HepG2 (cell line): ENCODE measurements at regions not wholly inside any gene's neighbourhood (a gene's known extent, or its start where the extent isn't known, plus 50 kb on each side); places are given as distances from the start of the nearest gene placed in this dataset.

Source experiments
- ATAC-seq: fragments of 200-7000 bp; cut with Tn5 transposase; 3 replicates; pipeline ENCODE4 v1.9.1; 2020; ENCODE audit warnings: mild to moderate bottlenecking, moderate library complexity
- BruUV-seq: library from RNA; stranded (reverse); fragments of 400-500 nt; replicated peaks from 2 replicates; lab custom pipeline; 2021; lab: Mats Ljungman, UMichigan
- CTCF ChIA-PET: fragments of 300-600 bp; formaldehyde crosslinking; extraction: SDS; loops from one replicate; lab custom pipeline; 2021; ENCODE audit warnings: low total read pairs, inconsistent platforms, low intra/inter-chr PET ratio; lab: Yijun Ruan, JAX
- POLR2A ChIA-PET: fragments of 350-600 bp; sonication (Branson Sonifier 250); formaldehyde crosslinking; loops from one replicate; lab custom pipeline; 2020; ENCODE audit warnings: antibody characterized with exemption, inconsistent platforms; lab: Yijun Ruan, JAX
- DNase-seq: peaks from one replicate; pipeline ENCODE4 v3.0.0-alpha.2; 2015; ENCODE audit warnings: low spot score
- FAIRE-seq: peaks from 3 replicates; lab custom pipeline; 2011; peaks lifted over from hg19 to GRCh38; lab: Jason Lieb, UNC
- H2AFZ ChIP-seq: one replicate; pipeline ENCODE4 v1.6.1; 2011; ENCODE audit warnings: low read length, inconsistent platforms
- H3K27ac ChIP-seq: fragments of 300-600 bp; 3 replicates; pipeline ENCODE4 v1.8.0; 2011; ENCODE audit warnings: mixed run types, mild to moderate bottlenecking, mixed read lengths, low read length, inconsistent platforms; ENCODE audit not compliant: insufficient read depth; ENCODE audit errors: extremely low read length
- H3K27me3 ChIP-seq, 2 experiments: fragments of 200-600 bp in 1 of 2; 2 replicates in 1 of 2; 3 replicates in 1 of 2; pipeline versions ENCODE4 v1.6.0 to v1.8.0; 2011; ENCODE audit warnings: low read length in 2 of 2, mild to moderate bottlenecking in 2 of 2, moderate library complexity in 2 of 2, inconsistent platforms in 1 of 2; ENCODE audit not compliant: insufficient read depth in 2 of 2, control insufficient read depth in 1 of 2
- H3K36me3 ChIP-seq, 2 experiments: fragments of 200-600 bp in 1 of 2; replicated peaks in 1 of 2; 2 replicates in 1 of 2; 3 replicates in 1 of 2; pipeline versions ENCODE4 v1.5.1 to v1.8.0; 2011; ENCODE audit warnings: low read length in 2 of 2, inconsistent platforms in 1 of 2; ENCODE audit not compliant: insufficient read depth in 2 of 2, control insufficient read depth in 1 of 2
- H3K4me1 ChIP-seq: 2 replicates; pipeline ENCODE4 v1.5.1; 2012; ENCODE audit warnings: low read length, inconsistent platforms; ENCODE audit not compliant: insufficient read depth
- H3K4me2 ChIP-seq: 2 replicates; pipeline ENCODE4 v1.6.0; 2011; ENCODE audit warnings: low read depth, low read length, inconsistent platforms
- H3K4me3 ChIP-seq, 3 experiments: fragments of 200-600 bp in 1 of 3; sonication (generic), shearing (Covaris generic) in 1 of 3; replicated peaks in 1 of 3; 2 replicates each; pipeline ENCODE4 v1.5.1; 2011 to 2016; ENCODE audit warnings: low read length in 3 of 3, inconsistent platforms in 2 of 3, low read depth in 2 of 3, mild to moderate bottlenecking in 2 of 3, control low read depth in 1 of 3, mixed read lengths in 1 of 3; ENCODE audit not compliant: insufficient read depth in 1 of 3
- H3K79me2 ChIP-seq: one replicate; pipeline ENCODE4 v1.6.1; 2011; ENCODE audit warnings: low read length, inconsistent platforms; ENCODE audit not compliant: insufficient read depth
- H3K9ac ChIP-seq: 2 replicates; pipeline ENCODE4 v1.6.0; 2011; ENCODE audit warnings: mild to moderate bottlenecking, low read depth, low read length, inconsistent platforms; ENCODE audit not compliant: insufficient read depth
- H3K9me3 ChIP-seq: 2 replicates; pipeline ENCODE4 v1.5.1; 2012; ENCODE audit warnings: mild to moderate bottlenecking, low read length
- H4K20me1 ChIP-seq: 2 replicates; pipeline ENCODE4 v1.6.0; 2011; ENCODE audit warnings: inconsistent platforms, mild to moderate bottlenecking, low read length, moderate library complexity; ENCODE audit not compliant: insufficient read depth
- BRD4 ChIP-seq: sonication (generic); formaldehyde crosslinking; IDR thresholded peaks from 2 replicates; pipeline ENCODE4 v1.4.0; 2020; ENCODE audit warnings: missing genetic modification reagents
- PTBP1 ChIP-seq: fragments of 200-400 bp; formaldehyde crosslinking; IDR thresholded peaks from 2 replicates; pipeline ENCODE4 v1.6.1; 2018; ENCODE audit warnings: low read length, low read depth; ENCODE audit not compliant: poor library complexity, severe bottlenecking
- RXRB ChIP-seq: IDR thresholded peaks from 2 replicates; pipeline ENCODE4 v1.6.1; 2016; ENCODE audit warnings: borderline replicate concordance, missing genetic modification reagents, missing compliant biosample characterization
- SAP130 ChIP-seq: IDR thresholded peaks from 2 replicates; pipeline ENCODE4 v1.6.1; 2016; ENCODE audit warnings: low read depth
- SNRNP70 ChIP-seq: fragments of 200-400 bp; formaldehyde crosslinking; IDR thresholded peaks from 2 replicates; pipeline ENCODE4 v1.6.1; 2017; ENCODE audit warnings: mild to moderate bottlenecking, low read depth, low read length, moderate library complexity
- SP5 ChIP-seq: IDR thresholded peaks from 2 replicates; pipeline ENCODE4 v1.6.1; 2016; ENCODE audit warnings: low read depth, borderline replicate concordance
- ZKSCAN8 ChIP-seq: IDR thresholded peaks from 2 replicates; pipeline ENCODE4 v1.6.1; 2016; ENCODE audit warnings: borderline replicate concordance, missing genetic modification reagents, missing compliant biosample characterization
- ZNF3 ChIP-seq: IDR thresholded peaks from 2 replicates; pipeline ENCODE4 v1.7.0; 2017; ENCODE audit warnings: inconsistent platforms
- ZNF382 ChIP-seq: sonication (generic); formaldehyde crosslinking; IDR thresholded peaks from 2 replicates; pipeline ENCODE4 v1.5.0; 2020; ENCODE audit warnings: missing genetic modification reagents, mild to moderate bottlenecking, borderline replicate concordance
- ZNF460 ChIP-seq: sonication (generic); formaldehyde crosslinking; IDR thresholded peaks from 2 replicates; pipeline ENCODE4 v1.5.1; 2020; ENCODE audit warnings: missing genetic modification reagents, mild to moderate bottlenecking, borderline replicate concordance
- ZNF572 ChIP-seq: sonication (generic); formaldehyde crosslinking; IDR thresholded peaks from 2 replicates; pipeline ENCODE4 v1.5.1; 2020; ENCODE audit warnings: mild to moderate bottlenecking, missing genetic modification reagents
- ZNF761 ChIP-seq: sonication (generic); formaldehyde crosslinking; conservative IDR thresholded peaks from 2 replicates; pipeline ENCODE4 v1.4.0; 2020; ENCODE audit warnings: mild to moderate bottlenecking, missing genetic modification reagents
- WGBS: methylation state at CpG from one replicate; pipeline ENCODE4 v1.1.6; 2017; ENCODE audit warnings: low lambda C conversion rate; 5-methylcytosine and 5-hydroxymethylcytosine counted together
- in situ Hi-C: cut with HindIII; loops from 2 replicates; pipeline ENCODE4 v1.10.0; 2017; ENCODE audit warnings: low pct_unique_long_range_greater_than_20kb; ENCODE audit not compliant: extremely low pct_ligation_motif_present
- intact Hi-C: fragments of 100-400 bp; cut with micrococcal nuclease; formaldehyde crosslinking; loops from one replicate; pipeline ENCODE4 v1.10.0; 2022; ENCODE audit not compliant: unreplicated experiment
- TF ChIP-seq, protein P1 (sequence below), 2 experiments: sonication (generic) in 1 of 2; formaldehyde crosslinking in 1 of 2; IDR thresholded peaks; 2 replicates each; pipeline versions ENCODE4 v1.4.0 to v1.6.1; 2018 to 2020; ENCODE audit warnings: missing genetic modification reagents in 2 of 2, borderline replicate concordance in 1 of 2, low read depth in 1 of 2, mild to moderate bottlenecking in 1 of 2, missing biosample characterization in 1 of 2

DNA sequence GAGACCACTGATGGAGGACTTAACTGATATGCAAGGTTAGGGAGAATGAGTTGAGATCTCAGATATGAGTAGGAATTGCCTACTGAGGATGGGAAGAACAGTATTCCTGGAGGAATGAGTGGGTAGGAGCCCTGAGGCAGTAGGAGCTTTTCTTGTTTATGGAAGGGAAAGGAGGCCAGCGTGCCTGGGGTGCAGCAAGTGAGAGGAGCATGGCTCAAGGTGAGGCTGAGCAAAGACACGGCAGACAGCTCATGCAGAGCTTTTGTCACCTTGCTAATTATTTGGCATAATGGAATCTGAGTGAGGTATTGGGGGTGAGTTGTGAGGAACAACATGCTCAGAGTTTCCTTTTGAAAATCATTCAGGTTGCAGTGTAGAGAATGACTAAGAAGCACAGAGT lies 65.3 kb upstream of the IBSP start:
- WGBS, result 0% methylated on average over 2 of the region's 2 CpGs
- Histone ChIP-seq H3K4me2 (no peak overlapping the region), H3K9me3 (no peaks in the 10 kb centered on the region), H3K36me3 (no peaks in the 10 kb centered on the region), H3K9ac (no peak overlapping the region), H3K4me1 (no peaks in the 10 kb centered on the region), H2AFZ (no peak overlapping the region), H4K20me1 (no peaks in the 10 kb centered on the region), H3K4me3 (no peak overlapping the region), H3K27ac (no peak overlapping the region), H3K27me3 (peaks cover 0 to 7% of the 10 kb centered on the region in 2 experiments; a peak in 1 of 5 replicates), H3K79me2 (no peaks in the 10 kb centered on the region)
- BruUV-seq, result no TSS peak
- TF ChIP-seq PTBP1 (no peak), ZKSCAN8 (no peak), ZNF761 (no peak), ZNF460 (CRISPR knock-in tag) (no peak), RXRB (CRISPR knock-in tag) (no peak), SNRNP70 (no peak), ZNF382 (CRISPR knock-in tag) (no peak), SAP130 (no peak), ZNF3 (CRISPR knock-in tag) (no peak), BRD4 (CRISPR knock-in tag) (no peak), ZNF572 (no peak), SP5 (no peak)
- TF ChIP-seq, protein P1, sequence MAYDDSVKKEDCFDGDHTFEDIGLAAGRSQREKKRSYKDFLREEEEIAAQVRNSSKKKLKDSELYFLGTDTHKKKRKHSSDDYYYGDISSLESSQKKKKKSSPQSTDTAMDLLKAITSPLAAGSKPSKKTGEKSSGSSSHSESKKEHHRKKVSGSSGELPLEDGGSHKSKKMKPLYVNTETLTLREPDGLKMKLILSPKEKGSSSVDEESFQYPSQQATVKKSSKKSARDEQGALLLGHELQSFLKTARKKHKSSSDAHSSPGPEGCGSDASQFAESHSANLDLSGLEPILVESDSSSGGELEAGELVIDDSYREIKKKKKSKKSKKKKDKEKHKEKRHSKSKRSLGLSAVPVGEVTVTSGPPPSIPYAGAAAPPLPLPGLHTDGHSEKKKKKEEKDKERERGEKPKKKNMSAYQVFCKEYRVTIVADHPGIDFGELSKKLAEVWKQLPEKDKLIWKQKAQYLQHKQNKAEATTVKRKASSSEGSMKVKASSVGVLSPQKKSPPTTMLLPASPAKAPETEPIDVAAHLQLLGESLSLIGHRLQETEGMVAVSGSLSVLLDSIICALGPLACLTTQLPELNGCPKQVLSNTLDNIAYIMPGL (CRISPR knock-in tag; IDR thresholded peaks at IDR 0.05; ENCODE audit: borderline replicate concordance in 1 of 2, low read depth in 1 of 2), result no peak
- FAIRE-seq (no peak), DNase-seq (no peak), ATAC-seq (no peak)
- ChIA-PET POLR2A (no interaction called here), CTCF (no interaction called here)
- in situ Hi-C loops (no loop called here), intact Hi-C loops (no loop called here)
